ENCODE measurements at regions not wholly inside any gene's neighbourhood (a gene's known extent, or its start where the extent isn't known, plus 50 kb on each side); places are given as distances from the start of the nearest gene placed in this dataset.

DNA sequence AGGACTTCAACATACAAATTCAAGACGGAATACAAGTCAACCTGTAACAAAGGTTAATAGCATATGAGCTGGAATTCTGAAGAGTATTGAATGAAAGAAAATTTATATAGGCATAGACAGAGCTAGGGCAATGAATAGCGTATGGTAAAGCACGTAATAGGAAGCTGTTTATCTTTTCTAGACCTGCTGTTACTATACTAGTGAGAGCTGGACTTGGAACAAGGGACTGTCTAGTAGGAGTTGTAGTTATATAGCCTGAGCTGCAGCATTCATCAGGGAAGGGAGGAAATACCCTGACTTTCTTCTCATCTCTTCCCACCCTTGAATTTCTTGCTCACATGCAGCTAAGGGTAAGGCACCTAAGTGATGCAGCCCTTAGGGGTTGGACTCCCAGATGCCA is 67.5 kb upstream of the PRLR start:
- H2AFZ ChIP-seq (ENCODE audit: low read length), result no peak overlapping the region
- H2BK5ac ChIP-seq (ENCODE audit: low read length), result no peak overlapping the region
- H4K8ac ChIP-seq (ENCODE audit: low read depth, low read length), result no peak overlapping the region
- DNase-seq (ENCODE audit: low spot score), result no peak
- H3K14ac ChIP-seq (ENCODE audit: low read length), result no peak overlapping the region
- WGBS, 2 donors (ENCODE audit: extremely low coverage in 2 of 2, insufficient read length in 2 of 2, insufficient replicate concordance in 1 of 2), result no CpG with 5 or more reads among the region's 3 CpGs
- H3K36me3 ChIP-seq (replicated peaks in 1 of 2; ENCODE audit: control insufficient read depth in 2 of 2, insufficient read depth in 2 of 2, low read length in 2 of 2), result no peaks in the 10 kb centered on the region
- H2BK120ac ChIP-seq (ENCODE audit: low read depth, low read length), result no peak overlapping the region
- H3K79me1 ChIP-seq (ENCODE audit: low read depth, low read length), result no peaks in the 10 kb centered on the region
- H2BK15ac ChIP-seq (ENCODE audit: low read length), result no peak overlapping the region
- no peak overlapping the region for H3K23ac ChIP-seq (ENCODE audit: low read depth, low read length, poor library complexity)
- no peaks in the 10 kb centered on the region for H3K27me3 ChIP-seq (ENCODE audit: control insufficient read depth in 3 of 3, insufficient read depth in 3 of 3, low read depth in 1 of 3, low read length in 3 of 3)
- H3K4me2 ChIP-seq (ENCODE audit: insufficient read depth, low read length, poor library complexity, severe bottlenecking), result no peak overlapping the region
- H3K18ac ChIP-seq (ENCODE audit: low read length), result no peak overlapping the region
- no peaks in the 10 kb centered on the region for H3K4me1 ChIP-seq (ENCODE audit: control insufficient read depth in 2 of 2, insufficient read depth in 1 of 2, low read depth in 1 of 2, low read length in 2 of 2)
- H2BK12ac ChIP-seq (ENCODE audit: low read length), result no peak overlapping the region
- H3K9me3 ChIP-seq (replicated peaks in 1 of 2; ENCODE audit: control insufficient read depth in 2 of 2, insufficient read depth in 1 of 2, low read depth in 1 of 2, low read length in 2 of 2), result no peaks in the 10 kb centered on the region
- H3K9ac ChIP-seq (ENCODE audit: low read depth, low read length, poor library complexity), result no peak overlapping the region
- no peak overlapping the region for H3K4me3 ChIP-seq (ENCODE audit: low read length in 2 of 2)
- no peak overlapping the region for H2AK5ac ChIP-seq (ENCODE audit: low read depth, low read length)
- H3K4ac ChIP-seq (ENCODE audit: low read length), result no peak overlapping the region
- no peak overlapping the region for H3K27ac ChIP-seq (replicated peaks; ENCODE audit: low read length)
- H4K91ac ChIP-seq (ENCODE audit: low read depth, low read length, poor library complexity), result no peak overlapping the region

DNA sequence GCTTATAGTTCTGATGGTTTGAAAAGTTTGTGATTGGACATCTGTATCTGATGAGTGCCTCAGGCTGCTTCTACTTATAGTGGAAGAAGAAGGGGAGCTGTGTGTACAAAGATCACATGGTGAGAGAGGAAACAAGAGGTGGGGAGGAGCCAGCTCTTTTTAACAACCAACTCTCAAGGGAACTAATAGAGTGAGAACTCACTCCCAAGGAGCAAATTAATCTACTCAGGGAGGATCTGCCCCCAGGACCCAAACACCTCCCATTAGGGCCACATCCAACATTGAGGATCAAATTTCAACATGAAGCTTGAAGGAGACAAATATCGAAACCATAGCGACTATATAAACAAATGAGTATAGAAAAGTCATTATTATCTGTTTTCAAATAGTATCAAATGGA is 64.7 kb upstream of the PRLR start:
- Histone ChIP-seq H3K4me3 (ENCODE audit: low read length in 2 of 2) (no peak overlapping the region), H3K27me3 (ENCODE audit: control insufficient read depth in 3 of 3, insufficient read depth in 3 of 3, low read depth in 1 of 3, low read length in 3 of 3) (no peaks in the 10 kb centered on the region), H3K14ac (ENCODE audit: low read length) (no peak overlapping the region), H3K79me1 (ENCODE audit: low read depth, low read length) (no peaks in the 10 kb centered on the region), H3K4me1 (ENCODE audit: control insufficient read depth in 2 of 2, insufficient read depth in 1 of 2, low read depth in 1 of 2, low read length in 2 of 2) (no peaks in the 10 kb centered on the region), H3K23ac (ENCODE audit: low read depth, low read length, poor library complexity) (no peak overlapping the region), H3K9me3 (replicated peaks in 1 of 2; ENCODE audit: control insufficient read depth in 2 of 2, insufficient read depth in 1 of 2, low read depth in 1 of 2, low read length in 2 of 2) (no peaks in the 10 kb centered on the region), H3K9ac (ENCODE audit: low read depth, low read length, poor library complexity) (no peak overlapping the region), H4K91ac (ENCODE audit: low read depth, low read length, poor library complexity) (no peak overlapping the region), H2BK5ac (ENCODE audit: low read length) (no peak overlapping the region), H3K36me3 (replicated peaks in 1 of 2; ENCODE audit: control insufficient read depth in 2 of 2, insufficient read depth in 2 of 2, low read length in 2 of 2) (no peaks in the 10 kb centered on the region), H3K18ac (ENCODE audit: low read length) (no peak overlapping the region), H2BK120ac (ENCODE audit: low read depth, low read length) (no peak overlapping the region), H4K8ac (ENCODE audit: low read depth, low read length) (no peak overlapping the region), H2BK12ac (ENCODE audit: low read length) (no peak overlapping the region), H2AK5ac (ENCODE audit: low read depth, low read length) (no peak overlapping the region), H2BK15ac (ENCODE audit: low read length) (no peak overlapping the region), H3K27ac (replicated peaks; ENCODE audit: low read length) (no peak overlapping the region), H3K4me2 (ENCODE audit: insufficient read depth, low read length, poor library complexity, severe bottlenecking) (no peak overlapping the region), H2AFZ (ENCODE audit: low read length) (no peak overlapping the region), H3K4ac (ENCODE audit: low read length) (no peak overlapping the region)
- no peak for DNase-seq (ENCODE audit: low spot score)
- WGBS, 2 donors (ENCODE audit: extremely low coverage in 2 of 2, insufficient read length in 2 of 2, insufficient replicate concordance in 1 of 2), result no CpG with 5 or more reads among the region's 2 CpGs

DNA sequence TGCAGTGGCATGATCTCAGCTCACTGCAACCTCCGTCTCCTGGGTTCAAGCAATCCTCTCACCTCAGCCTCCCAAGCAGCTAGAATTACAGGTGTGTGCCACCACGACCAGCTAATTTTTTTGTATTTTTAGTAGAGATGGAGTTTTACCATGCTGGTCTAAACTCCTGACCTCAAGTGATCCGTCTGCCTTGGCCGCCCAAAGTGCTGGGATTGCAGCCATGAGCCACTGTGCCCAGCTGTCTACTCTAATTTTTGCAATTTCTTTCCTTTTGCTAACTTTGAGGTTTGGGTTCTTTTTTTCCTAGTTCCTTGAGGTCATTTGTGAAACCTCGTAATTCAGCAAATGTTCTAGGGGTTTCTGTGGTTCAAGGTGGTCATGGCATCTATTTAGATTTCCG is 63.7 kb upstream of the PRLR start:
- no peak overlapping the region for H4K91ac ChIP-seq (ENCODE audit: low read depth, low read length, poor library complexity)
- no peak overlapping the region for H3K4ac ChIP-seq (ENCODE audit: low read length)
- no peak overlapping the region for H4K8ac ChIP-seq (ENCODE audit: low read depth, low read length)
- no CpG with 5 or more reads among the region's 6 CpGs for WGBS, 2 donors (ENCODE audit: extremely low coverage in 2 of 2, insufficient read length in 2 of 2, insufficient replicate concordance in 1 of 2)
- H2BK15ac ChIP-seq (ENCODE audit: low read length), result no peak overlapping the region
- no peaks in the 10 kb centered on the region for H3K9me3 ChIP-seq (replicated peaks in 1 of 2; ENCODE audit: control insufficient read depth in 2 of 2, insufficient read depth in 1 of 2, low read depth in 1 of 2, low read length in 2 of 2)
- H2BK120ac ChIP-seq (ENCODE audit: low read depth, low read length), result no peak overlapping the region
- H3K18ac ChIP-seq (ENCODE audit: low read length), result no peak overlapping the region
- H3K36me3 ChIP-seq (replicated peaks in 1 of 2; ENCODE audit: control insufficient read depth in 2 of 2, insufficient read depth in 2 of 2, low read length in 2 of 2), result no peaks in the 10 kb centered on the region
- H3K23ac ChIP-seq (ENCODE audit: low read depth, low read length, poor library complexity), result no peak overlapping the region
- no peaks in the 10 kb centered on the region for H3K4me1 ChIP-seq (ENCODE audit: control insufficient read depth in 2 of 2, insufficient read depth in 1 of 2, low read depth in 1 of 2, low read length in 2 of 2)
- no peaks in the 10 kb centered on the region for H3K27me3 ChIP-seq (ENCODE audit: control insufficient read depth in 3 of 3, insufficient read depth in 3 of 3, low read depth in 1 of 3, low read length in 3 of 3)
- H3K9ac ChIP-seq (ENCODE audit: low read depth, low read length, poor library complexity), result no peak overlapping the region
- no peak overlapping the region for H2AFZ ChIP-seq (ENCODE audit: low read length)
- H2AK5ac ChIP-seq (ENCODE audit: low read depth, low read length), result no peak overlapping the region
- no peaks in the 10 kb centered on the region for H3K79me1 ChIP-seq (ENCODE audit: low read depth, low read length)
- H3K4me3 ChIP-seq (ENCODE audit: low read length in 2 of 2), result no peak overlapping the region
- H2BK5ac ChIP-seq (ENCODE audit: low read length), result no peak overlapping the region
- no peak overlapping the region for H3K4me2 ChIP-seq (ENCODE audit: insufficient read depth, low read length, poor library complexity, severe bottlenecking)
- no peak overlapping the region for H3K27ac ChIP-seq (replicated peaks; ENCODE audit: low read length)
- no peak overlapping the region for H3K14ac ChIP-seq (ENCODE audit: low read length)
- no peak for DNase-seq (ENCODE audit: low spot score)
- no peak overlapping the region for H2BK12ac ChIP-seq (ENCODE audit: low read length)

DNA sequence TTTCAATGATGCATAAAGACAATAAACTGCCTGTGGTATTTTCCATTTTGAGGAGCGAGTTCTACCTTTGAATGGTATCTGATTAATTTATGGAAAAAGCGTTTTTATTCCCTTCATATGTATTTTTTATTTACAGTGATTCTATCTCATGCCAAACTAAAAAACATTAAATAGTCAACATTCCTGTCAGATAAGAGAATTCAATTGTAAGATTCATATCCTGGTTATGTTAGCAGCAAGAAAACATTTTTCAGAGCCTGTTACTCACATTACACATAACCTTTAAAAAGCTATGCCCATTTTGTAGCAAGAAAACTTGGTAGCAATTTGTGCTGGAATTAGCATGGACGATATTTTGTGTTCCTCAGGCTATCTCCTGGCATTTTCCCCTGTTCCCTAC is 55.1 kb upstream of the PRLR start:
- Histone ChIP-seq H3K9ac (ENCODE audit: low read depth, low read length, poor library complexity) (no peak overlapping the region), H3K4me1 (ENCODE audit: control insufficient read depth in 2 of 2, insufficient read depth in 1 of 2, low read depth in 1 of 2, low read length in 2 of 2) (peaks cover 0 to 11% of the 10 kb centered on the region in 2 donors), H2BK12ac (ENCODE audit: low read length) (no peak overlapping the region), H3K4me3 (ENCODE audit: low read length in 2 of 2) (no peak overlapping the region), H4K91ac (ENCODE audit: low read depth, low read length, poor library complexity) (no peak overlapping the region), H3K18ac (ENCODE audit: low read length) (no peak overlapping the region), H2AFZ (ENCODE audit: low read length) (no peak overlapping the region), H3K27ac (replicated peaks; ENCODE audit: low read length) (no peak overlapping the region), H3K4me2 (ENCODE audit: insufficient read depth, low read length, poor library complexity, severe bottlenecking) (no peak overlapping the region), H3K4ac (ENCODE audit: low read length) (no peak overlapping the region), H3K14ac (ENCODE audit: low read length) (no peak overlapping the region), H2BK120ac (ENCODE audit: low read depth, low read length) (no peak overlapping the region), H3K27me3 (ENCODE audit: control insufficient read depth in 3 of 3, insufficient read depth in 3 of 3, low read depth in 1 of 3, low read length in 3 of 3) (no peaks in the 10 kb centered on the region), H2BK5ac (ENCODE audit: low read length) (no peak overlapping the region), H3K9me3 (replicated peaks in 1 of 2; ENCODE audit: control insufficient read depth in 2 of 2, insufficient read depth in 1 of 2, low read depth in 1 of 2, low read length in 2 of 2) (peaks cover 3 to 5% of the 10 kb centered on the region in 2 donors), H3K23ac (ENCODE audit: low read depth, low read length, poor library complexity) (no peak overlapping the region), H3K36me3 (replicated peaks in 1 of 2; ENCODE audit: control insufficient read depth in 2 of 2, insufficient read depth in 2 of 2, low read length in 2 of 2) (no peaks in the 10 kb centered on the region), H2AK5ac (ENCODE audit: low read depth, low read length) (no peak overlapping the region), H3K79me1 (ENCODE audit: low read depth, low read length) (no peaks in the 10 kb centered on the region), H2BK15ac (ENCODE audit: low read length) (no peak overlapping the region), H4K8ac (ENCODE audit: low read depth, low read length) (no peak overlapping the region)
- no CpG with 5 or more reads among the region's 3 CpGs for WGBS, 2 donors (ENCODE audit: extremely low coverage in 2 of 2, insufficient read length in 2 of 2, insufficient replicate concordance in 1 of 2)
- DNase-seq (ENCODE audit: low spot score), result no peak

All from neuronal stem cell (in vitro differentiated cells).